ENCODE measurements at regions not wholly inside any gene's neighbourhood (a gene's known extent, or its start where the extent isn't known, plus 50 kb on each side); places are given as distances from the start of the nearest gene placed in this dataset.

DNA sequence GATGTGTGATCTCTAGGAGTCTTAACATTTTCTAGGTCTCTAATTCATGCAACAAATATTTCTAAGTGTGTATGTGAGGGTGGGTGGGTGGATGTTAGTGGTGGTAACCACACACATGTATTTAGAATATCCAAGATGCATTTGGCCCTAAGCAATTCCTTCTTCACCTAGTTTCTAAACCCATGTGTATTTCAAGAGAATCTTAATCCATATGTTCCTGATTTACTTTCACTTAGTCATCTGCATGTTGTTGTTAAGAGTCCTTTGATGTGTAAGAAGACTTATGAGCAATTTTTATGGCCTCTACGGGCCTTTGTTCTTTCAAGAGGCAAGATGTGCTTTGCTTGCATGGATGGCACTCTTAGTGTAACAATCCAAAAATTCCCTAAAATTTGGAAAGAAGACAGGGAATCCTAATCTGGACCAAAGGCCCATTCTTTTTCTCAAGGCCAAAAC, 282.6 kb downstream of the SPATA31D1 start:
- 50% methylated on average over 1 of the region's 1 CpG for WGBS (ENCODE audit: missing lambda C conversion rate)
- H3K4me2 ChIP-seq, result no peak overlapping the region
- H3K27ac ChIP-seq, result no peak overlapping the region
- H3K9me3 ChIP-seq, result no peaks in the 10 kb centered on the region
- no peak for ATAC-seq
- ChIA-PET CTCF (no interaction called here), POLR2A (no interaction called here)
- no peaks in the 10 kb centered on the region for H3K4me1 ChIP-seq
- TF ChIP-seq SREBF2 (IDR thresholded peaks at IDR 0.05) (no peak), MAZ (IDR thresholded peaks at IDR 0.05; ENCODE audit: borderline replicate concordance, low read depth, low read length) (no peak), CHD4 (IDR thresholded peaks at IDR 0.05; ENCODE audit: borderline replicate concordance) (no peak), RNF2 (IDR thresholded peaks at IDR 0.05; ENCODE audit: borderline replicate concordance, low read depth) (no peak), HOXB13 (CRISPR knock-in tag; IDR thresholded peaks at IDR 0.05; ENCODE audit: low read depth) (no peak), PHF8 (IDR thresholded peaks at IDR 0.05; ENCODE audit: borderline replicate concordance, low read depth) (no peak), FOSL2 (IDR thresholded peaks at IDR 0.05) (no peak), FOSL2 (CRISPR knock-in tag; IDR thresholded peaks at IDR 0.05) (no peak), CHD2 (IDR thresholded peaks at IDR 0.05; ENCODE audit: low read length, partially characterized antibody) (no peak), TFCP2L1 (CRISPR knock-in tag; IDR thresholded peaks at IDR 0.05) (no peak), HEYL (CRISPR knock-in tag; IDR thresholded peaks at IDR 0.05) (no peak), RARB (CRISPR knock-in tag; IDR thresholded peaks at IDR 0.05) (no peak), RAD21 (conservative IDR thresholded peaks at IDR 0.05 in 1 of 2, IDR thresholded peaks at IDR 0.05 in 1 of 2) (no peak), CEBPB (IDR thresholded peaks at IDR 0.05) (no peak), RFX5 (IDR thresholded peaks at IDR 0.05) (no peak), GATA3 (IDR thresholded peaks at IDR 0.05; ENCODE audit: borderline replicate concordance) (no peak), NPAS2 (CRISPR knock-in tag; IDR thresholded peaks at IDR 0.05; ENCODE audit: borderline replicate concordance) (no peak), POLR2AphosphoS2 (conservative IDR thresholded peaks at IDR 0.05; ENCODE audit: low read length) (no peak)
- TF ChIP-seq, protein P1, sequence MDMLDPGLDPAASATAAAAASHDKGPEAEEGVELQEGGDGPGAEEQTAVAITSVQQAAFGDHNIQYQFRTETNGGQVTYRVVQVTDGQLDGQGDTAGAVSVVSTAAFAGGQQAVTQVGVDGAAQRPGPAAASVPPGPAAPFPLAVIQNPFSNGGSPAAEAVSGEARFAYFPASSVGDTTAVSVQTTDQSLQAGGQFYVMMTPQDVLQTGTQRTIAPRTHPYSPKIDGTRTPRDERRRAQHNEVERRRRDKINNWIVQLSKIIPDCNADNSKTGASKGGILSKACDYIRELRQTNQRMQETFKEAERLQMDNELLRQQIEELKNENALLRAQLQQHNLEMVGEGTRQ (IDR thresholded peaks at IDR 0.05), result no peak
- TF ChIP-seq, protein P2, sequence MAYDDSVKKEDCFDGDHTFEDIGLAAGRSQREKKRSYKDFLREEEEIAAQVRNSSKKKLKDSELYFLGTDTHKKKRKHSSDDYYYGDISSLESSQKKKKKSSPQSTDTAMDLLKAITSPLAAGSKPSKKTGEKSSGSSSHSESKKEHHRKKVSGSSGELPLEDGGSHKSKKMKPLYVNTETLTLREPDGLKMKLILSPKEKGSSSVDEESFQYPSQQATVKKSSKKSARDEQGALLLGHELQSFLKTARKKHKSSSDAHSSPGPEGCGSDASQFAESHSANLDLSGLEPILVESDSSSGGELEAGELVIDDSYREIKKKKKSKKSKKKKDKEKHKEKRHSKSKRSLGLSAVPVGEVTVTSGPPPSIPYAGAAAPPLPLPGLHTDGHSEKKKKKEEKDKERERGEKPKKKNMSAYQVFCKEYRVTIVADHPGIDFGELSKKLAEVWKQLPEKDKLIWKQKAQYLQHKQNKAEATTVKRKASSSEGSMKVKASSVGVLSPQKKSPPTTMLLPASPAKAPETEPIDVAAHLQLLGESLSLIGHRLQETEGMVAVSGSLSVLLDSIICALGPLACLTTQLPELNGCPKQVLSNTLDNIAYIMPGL (CRISPR knock-in tag; IDR thresholded peaks at IDR 0.05; ENCODE audit: borderline replicate concordance), result no peak
- H3K4me3 ChIP-seq, result no peak overlapping the region
- no peak for DNase-seq (ENCODE audit: low read depth in 1 of 2, low spot score in 1 of 2)
- no peak for FAIRE-seq

GRCh38 chr9:82273121-82273520, 284.5 kb downstream of the SPATA31D1 start:
- no peak for TF ChIP-seq EP300 (IDR thresholded peaks at IDR 0.05)
- ChIA-PET POLR2A (no interaction called here), CTCF (no interaction called here)
- H3K4me3 ChIP-seq, result no peak overlapping the region
- 8% methylated on average over 1 of the region's 1 CpG for WGBS (ENCODE audit: missing lambda C conversion rate)
- H3K4me2 ChIP-seq, result no peak overlapping the region
- H3K9me3 ChIP-seq, result no peaks in the 10 kb centered on the region
- no peak for FAIRE-seq
- no peak for ATAC-seq
- no peak for DNase-seq (ENCODE audit: low read depth in 1 of 2, low spot score in 1 of 2)
- no peaks in the 10 kb centered on the region for H3K4me1 ChIP-seq
- H3K27ac ChIP-seq, result no peak overlapping the region

DNA sequence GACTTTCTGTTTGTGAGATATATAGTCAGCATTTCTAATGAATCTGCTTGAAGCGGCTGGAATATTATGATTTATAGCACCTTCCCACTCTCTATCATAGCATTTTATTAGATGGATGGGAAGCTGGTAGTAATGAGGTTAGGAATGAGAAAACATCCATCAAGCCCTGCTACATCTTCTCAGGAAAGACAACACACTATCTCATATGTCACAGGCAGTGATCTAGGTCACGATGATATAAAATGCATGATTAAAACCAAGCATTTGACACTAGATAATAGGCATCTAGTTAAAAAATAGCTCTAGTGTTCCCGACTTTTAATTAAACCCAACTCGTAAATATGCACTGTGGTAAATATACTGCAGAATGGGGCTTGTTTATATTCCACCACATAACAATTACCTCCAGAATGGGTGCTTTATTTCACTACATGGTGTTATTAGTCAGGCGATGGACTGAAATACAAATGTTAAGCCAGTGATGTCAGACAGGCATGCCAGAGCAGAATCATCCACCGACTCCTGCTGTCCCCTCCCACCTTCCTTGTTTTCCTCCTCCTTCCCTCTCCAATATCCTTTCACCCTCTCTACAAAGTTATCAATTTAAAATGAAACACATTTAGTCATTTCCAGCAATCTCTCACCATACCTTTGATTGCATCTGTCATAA, 286.8 kb downstream of the SPATA31D1 start:
- FAIRE-seq (no peak), ATAC-seq (no peak)
- POLR2A ChIA-PET, result no interaction called here
- TF ChIP-seq FOSB (CRISPR knock-in tag; IDR thresholded peaks at IDR 0.05) (no peak), GATA3 (IDR thresholded peaks at IDR 0.05; ENCODE audit: borderline replicate concordance) (no peak), RNF2 (IDR thresholded peaks at IDR 0.05; ENCODE audit: borderline replicate concordance, low read depth) (no peak), POLR2A (IDR thresholded peaks at IDR 0.05; ENCODE audit: low read length) (no peak), EP300 (IDR thresholded peaks at IDR 0.05) (no peak), ESRRA (IDR thresholded peaks at IDR 0.05; ENCODE audit: borderline replicate concordance, low read length) (no peak), CHD4 (IDR thresholded peaks at IDR 0.05; ENCODE audit: borderline replicate concordance) (no peak), CHD2 (IDR thresholded peaks at IDR 0.05; ENCODE audit: low read length, partially characterized antibody) (no peak), CBX2 (IDR thresholded peaks at IDR 0.05; ENCODE audit: borderline replicate concordance, low read depth) (no peak), RARB (CRISPR knock-in tag; IDR thresholded peaks at IDR 0.05) (no peak), JUNB (IDR thresholded peaks at IDR 0.05) (no peak), MYC (IDR thresholded peaks at IDR 0.05; ENCODE audit: borderline replicate concordance, low read length) (no peak)
- TF ChIP-seq, protein P3, sequence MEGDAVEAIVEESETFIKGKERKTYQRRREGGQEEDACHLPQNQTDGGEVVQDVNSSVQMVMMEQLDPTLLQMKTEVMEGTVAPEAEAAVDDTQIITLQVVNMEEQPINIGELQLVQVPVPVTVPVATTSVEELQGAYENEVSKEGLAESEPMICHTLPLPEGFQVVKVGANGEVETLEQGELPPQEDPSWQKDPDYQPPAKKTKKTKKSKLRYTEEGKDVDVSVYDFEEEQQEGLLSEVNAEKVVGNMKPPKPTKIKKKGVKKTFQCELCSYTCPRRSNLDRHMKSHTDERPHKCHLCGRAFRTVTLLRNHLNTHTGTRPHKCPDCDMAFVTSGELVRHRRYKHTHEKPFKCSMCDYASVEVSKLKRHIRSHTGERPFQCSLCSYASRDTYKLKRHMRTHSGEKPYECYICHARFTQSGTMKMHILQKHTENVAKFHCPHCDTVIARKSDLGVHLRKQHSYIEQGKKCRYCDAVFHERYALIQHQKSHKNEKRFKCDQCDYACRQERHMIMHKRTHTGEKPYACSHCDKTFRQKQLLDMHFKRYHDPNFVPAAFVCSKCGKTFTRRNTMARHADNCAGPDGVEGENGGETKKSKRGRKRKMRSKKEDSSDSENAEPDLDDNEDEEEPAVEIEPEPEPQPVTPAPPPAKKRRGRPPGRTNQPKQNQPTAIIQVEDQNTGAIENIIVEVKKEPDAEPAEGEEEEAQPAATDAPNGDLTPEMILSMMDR (IDR thresholded peaks at IDR 0.05), result no peak
- TF ChIP-seq, protein P4, sequence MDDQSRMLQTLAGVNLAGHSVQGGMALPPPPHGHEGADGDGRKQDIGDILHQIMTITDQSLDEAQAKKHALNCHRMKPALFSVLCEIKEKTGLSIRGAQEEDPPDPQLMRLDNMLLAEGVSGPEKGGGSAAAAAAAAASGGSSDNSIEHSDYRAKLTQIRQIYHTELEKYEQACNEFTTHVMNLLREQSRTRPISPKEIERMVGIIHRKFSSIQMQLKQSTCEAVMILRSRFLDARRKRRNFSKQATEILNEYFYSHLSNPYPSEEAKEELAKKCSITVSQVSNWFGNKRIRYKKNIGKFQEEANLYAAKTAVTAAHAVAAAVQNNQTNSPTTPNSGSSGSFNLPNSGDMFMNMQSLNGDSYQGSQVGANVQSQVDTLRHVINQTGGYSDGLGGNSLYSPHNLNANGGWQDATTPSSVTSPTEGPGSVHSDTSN (IDR thresholded peaks at IDR 0.05), result no peak

More for the DNA sequence above, 286.8 kb downstream of the SPATA31D1 start:
- H3K27ac ChIP-seq, result no peak overlapping the region
- H3K4me1 ChIP-seq, result no peaks in the 10 kb centered on the region
- CTCF ChIA-PET, result interaction anchor here (0.5 kb wide), 1 partner anchor 677 kb away, joined by 4 read pairs; no protein-coding TSS in a partner anchor
- no peak for DNase-seq (ENCODE audit: low read depth in 1 of 2, low spot score in 1 of 2)
- H3K9me3 ChIP-seq, result no peaks in the 10 kb centered on the region
- 51% methylated on average over 6 of the region's 6 CpGs for WGBS (ENCODE audit: missing lambda C conversion rate)
- H3K4me3 ChIP-seq, result no peak overlapping the region
- H3K4me2 ChIP-seq, result no peak overlapping the region

Data from A549 (cell line).